H1 (cell line): ENCODE measurements at regions not wholly inside any gene's neighbourhood (a gene's known extent, or its start where the extent isn't known, plus 50 kb on each side); places are given as distances from the start of the nearest gene placed in this dataset.

Experiments
- CEBPB ChIP-seq: IDR thresholded peaks from 2 replicates; pipeline ENCODE4 v1.6.1; 2012; ENCODE audit warnings: low read depth, low read length
- CREB1 ChIP-seq: IDR thresholded peaks from 2 replicates; pipeline ENCODE4 v1.6.1; 2012; ENCODE audit warnings: inconsistent platforms
- CTCF ChIP-seq, 3 experiments: IDR thresholded peaks; 1 replicate in 2 of 3; 2 replicates in 1 of 3; pipeline versions ENCODE4 v1.5.1 to v1.6.1; 2011; ENCODE audit warnings: low read length in 3 of 3, mild to moderate bottlenecking in 3 of 3, inconsistent platforms in 2 of 3, low read depth in 1 of 3, moderate library complexity in 1 of 3; ENCODE audit not compliant: insufficient read depth in 1 of 3; ENCODE audit errors: control extremely low read depth in 1 of 3
- EZH2 ChIP-seq: fragments of 200-600 bp; sonication (generic); IDR thresholded peaks from 2 replicates; pipeline ENCODE4 v1.7.1; 2012; ENCODE audit warnings: low read depth, mild to moderate bottlenecking, moderate library complexity, low read length, inconsistent platforms; ENCODE audit not compliant: severe bottlenecking
- POLR2AphosphoS5 ChIP-seq: IDR thresholded peaks from 2 replicates; pipeline ENCODE4 v1.6.1; 2011; ENCODE audit warnings: low read depth, low read length
- RXRA ChIP-seq: IDR thresholded peaks from 2 replicates; pipeline ENCODE4 v1.6.1; 2011; ENCODE audit warnings: low read depth, mild to moderate bottlenecking, low read length, moderate library complexity; ENCODE audit not compliant: insufficient read depth
- SP2 ChIP-seq: IDR thresholded peaks from 2 replicates; pipeline ENCODE4 v1.6.1; 2012; ENCODE audit warnings: mild to moderate bottlenecking, low read length, inconsistent platforms

- TF ChIP-seq POLR2AphosphoS5 (no peak), EZH2 (no peak), CTCF (IDR thresholded peaks at IDR 0.05; ENCODE audit: control extremely low read depth in 1 of 3, insufficient read depth in 1 of 3, low read depth in 1 of 3, low read length in 3 of 3) (no peak), RXRA (no peak), CEBPB (no peak), SP2 (no peak), CREB1 (no peak)
These were observed 143.8 kb downstream of the ZNF248 start for GRCh38 chr10:37713642-37714041.
